Endothelial cell of umbilical vein (primary cell): ENCODE measurements at regions not wholly inside any gene's neighbourhood (a gene's known extent, or its start where the extent isn't known, plus 50 kb on each side); places are given as distances from the start of the nearest gene placed in this dataset.

Experiments used
- CTCF ChIP-seq, 2 donors: IDR thresholded peaks; 1 replicate in 1 of 2; 2 replicates in 1 of 2; pipeline ENCODE4 v1.5.1; 2011; ENCODE audit warnings: low read length in 2 of 2, mild to moderate bottlenecking in 2 of 2, moderate library complexity in 2 of 2, control low read depth in 1 of 2, inconsistent platforms in 1 of 2, low read depth in 1 of 2; ENCODE audit not compliant: insufficient read depth in 1 of 2; ENCODE audit errors: extremely low read depth in 1 of 2
- EZH2 ChIP-seq: IDR thresholded peaks from 2 replicates; pipeline ENCODE4 v1.6.1; 2012; ENCODE audit warnings: borderline replicate concordance, low read depth, mild to moderate bottlenecking, moderate library complexity, low read length, inconsistent platforms; ENCODE audit not compliant: severe bottlenecking

GRCh38 chr7:46155367-46155766, 234.3 kb upstream of the IGFBP3 start:
- TF ChIP-seq EZH2 (no peak), CTCF (IDR thresholded peaks at IDR 0.05; ENCODE audit: extremely low read depth in 1 of 2, insufficient read depth in 1 of 2, low read depth in 1 of 2, low read length in 2 of 2) (no peak)
